HEK293 (cell line): ENCODE measurements at regions not wholly inside any gene's neighbourhood (a gene's known extent, or its start where the extent isn't known, plus 50 kb on each side); places are given as distances from the start of the nearest gene placed in this dataset.

ENCODE experiments used
- CTCF ChIA-PET: fragments of 350-600 bp; formaldehyde crosslinking; extraction: SDS; loops from one replicate; lab custom pipeline; 2021; ENCODE audit warnings: antibody characterized with exemption; lab: Yijun Ruan, JAX
- POLR2A ChIA-PET: fragments of 300-600 bp; formaldehyde crosslinking; extraction: SDS; loops from one replicate; lab custom pipeline; 2020; ENCODE audit warnings: antibody characterized with exemption, inconsistent platforms; lab: Yijun Ruan, JAX
- H3K27ac ChIP-seq: fragments of 200-500 bp; sonication (Bioruptor generic); 2 replicates; pipeline ENCODE4 v1.5.1; 2014; ENCODE audit warnings: low read depth, low read length, control low read depth, inconsistent platforms; ENCODE audit errors: extremely low read depth
- H3K36me3 ChIP-seq, 2 experiments: fragments of 200-500 bp in 1 of 2; sonication (Bioruptor generic) in 1 of 2; 1 replicate in 1 of 2; 2 replicates in 1 of 2; pipeline ENCODE4 v1.5.1; 2014 to 2017; ENCODE audit warnings: inconsistent platforms in 2 of 2, low read length in 2 of 2; ENCODE audit not compliant: control insufficient read depth in 2 of 2, insufficient read depth in 1 of 2
- H3K4me1 ChIP-seq: fragments of 200-500 bp; sonication (Bioruptor generic); 2 replicates; pipeline ENCODE4 v1.5.1; 2014; ENCODE audit warnings: mild to moderate bottlenecking, low read length, inconsistent platforms; ENCODE audit not compliant: control insufficient read depth, insufficient read depth
- H3K4me3 ChIP-seq: 2 replicates; pipeline ENCODE4 v1.5.1; 2011; ENCODE audit warnings: low read depth, mild to moderate bottlenecking, control low read depth, low read length, moderate library complexity
- H3K9me3 ChIP-seq: fragments of 200-500 bp; sonication (Bioruptor generic); 2 replicates; pipeline ENCODE4 v1.5.1; 2014; ENCODE audit warnings: low read depth, low read length, inconsistent platforms; ENCODE audit not compliant: control insufficient read depth, insufficient read depth
- GLI4 ChIP-seq: fragments of 450-650 bp; formaldehyde crosslinking; IDR thresholded peaks from 2 replicates; pipeline ENCODE4 v1.5.1; 2016; ENCODE audit warnings: missing biosample characterization, missing genetic modification characterization
- GLIS1 ChIP-seq: fragments of 450-650 bp; formaldehyde crosslinking; IDR thresholded peaks from 2 replicates; pipeline ENCODE4 v1.5.1; 2016; ENCODE audit warnings: missing biosample characterization, missing genetic modification characterization
- HIC1 ChIP-seq: fragments of 450-650 bp; formaldehyde crosslinking; IDR thresholded peaks from 2 replicates; pipeline ENCODE4 v1.5.1; 2016; ENCODE audit warnings: missing biosample characterization, missing genetic modification characterization
- INSM2 ChIP-seq: fragments of 450-650 bp; formaldehyde crosslinking; IDR thresholded peaks from 2 replicates; pipeline ENCODE4 v1.5.1; 2016; ENCODE audit warnings: missing biosample characterization, missing genetic modification characterization
- KLF17 ChIP-seq: fragments of 450-650 bp; formaldehyde crosslinking; IDR thresholded peaks from 2 replicates; pipeline ENCODE4 v1.5.1; 2016; ENCODE audit warnings: missing biosample characterization, missing genetic modification characterization
- PRDM2 ChIP-seq: fragments of 450-650 bp; formaldehyde crosslinking; IDR thresholded peaks from 2 replicates; pipeline ENCODE4 v1.5.1; 2016; ENCODE audit warnings: missing biosample characterization, missing genetic modification characterization, borderline replicate concordance
- WT1 ChIP-seq: fragments of 450-650 bp; formaldehyde crosslinking; IDR thresholded peaks from 2 replicates; pipeline ENCODE4 v1.5.1; 2016; ENCODE audit warnings: missing biosample characterization, missing genetic modification characterization
- YY1 ChIP-seq: fragments of 450-650 bp; formaldehyde crosslinking; IDR thresholded peaks from 2 replicates; pipeline ENCODE4 v1.5.1; 2018; ENCODE audit warnings: missing biosample characterization, missing genetic modification characterization
- ZBTB48 ChIP-seq: fragments of 450-650 bp; formaldehyde crosslinking; IDR thresholded peaks from 2 replicates; pipeline ENCODE4 v1.5.1; 2016; ENCODE audit warnings: missing biosample characterization, missing genetic modification characterization
- ZIC2 ChIP-seq: fragments of 450-650 bp; formaldehyde crosslinking; IDR thresholded peaks from 2 replicates; pipeline ENCODE4 v1.5.1; 2016; ENCODE audit warnings: missing biosample characterization, missing genetic modification characterization
- ZNF132 ChIP-seq: fragments of 450-650 bp; formaldehyde crosslinking; IDR thresholded peaks from 2 replicates; pipeline ENCODE4 v1.5.1; 2017; ENCODE audit warnings: missing biosample characterization, missing genetic modification characterization, borderline replicate concordance
- ZNF16 ChIP-seq: fragments of 450-650 bp; formaldehyde crosslinking; IDR thresholded peaks from 2 replicates; pipeline ENCODE4 v1.5.1; 2016; ENCODE audit warnings: low read depth, missing biosample characterization, missing genetic modification characterization
- ZNF211 ChIP-seq: fragments of 450-650 bp; formaldehyde crosslinking; IDR thresholded peaks from 2 replicates; pipeline ENCODE4 v1.5.1; 2016; ENCODE audit warnings: low read depth, missing biosample characterization, missing genetic modification characterization
- ZNF266 ChIP-seq: fragments of 450-650 bp; formaldehyde crosslinking; IDR thresholded peaks from 2 replicates; pipeline ENCODE4 v1.5.1; 2016; ENCODE audit warnings: missing biosample characterization, missing genetic modification characterization, low read depth
- ZNF426 ChIP-seq: fragments of 450-650 bp; formaldehyde crosslinking; IDR thresholded peaks from 2 replicates; pipeline ENCODE4 v1.5.1; 2017; ENCODE audit warnings: missing biosample characterization, missing genetic modification characterization, mild to moderate bottlenecking, inconsistent platforms, moderate library complexity
- ZNF449 ChIP-seq: fragments of 450-650 bp; formaldehyde crosslinking; IDR thresholded peaks from 2 replicates; pipeline ENCODE4 v1.5.1; 2017; ENCODE audit warnings: missing biosample characterization, mild to moderate bottlenecking, missing genetic modification characterization, moderate library complexity
- ZNF548 ChIP-seq: fragments of 450-650 bp; formaldehyde crosslinking; IDR thresholded peaks from 2 replicates; pipeline ENCODE4 v1.5.1; 2016; ENCODE audit warnings: missing biosample characterization, missing genetic modification characterization
- ZNF629 ChIP-seq: fragments of 450-650 bp; formaldehyde crosslinking; IDR thresholded peaks from 2 replicates; pipeline ENCODE4 v1.5.1; 2017; ENCODE audit warnings: missing biosample characterization, missing genetic modification characterization
- ZNF639 ChIP-seq: fragments of 450-650 bp; formaldehyde crosslinking; IDR thresholded peaks from 2 replicates; pipeline ENCODE4 v1.5.1; 2016; ENCODE audit warnings: missing biosample characterization, missing genetic modification characterization
- ZNF776 ChIP-seq: fragments of 450-650 bp; formaldehyde crosslinking; IDR thresholded peaks from 2 replicates; pipeline ENCODE4 v1.5.0; 2017; ENCODE audit warnings: missing biosample characterization, missing genetic modification characterization, borderline replicate concordance
- ZNF785 ChIP-seq: fragments of 450-650 bp; formaldehyde crosslinking; IDR thresholded peaks from 2 replicates; pipeline ENCODE4 v1.5.1; 2016; ENCODE audit warnings: missing biosample characterization, missing genetic modification characterization

- TF ChIP-seq ZNF449 (no peak), ZNF266 (tag by site-specific recombination) (no peak), INSM2 (tag by site-specific recombination) (no peak), ZNF629 (no peak), ZIC2 (tag by site-specific recombination) (no peak), KLF17 (no peak), GLIS1 (tag by site-specific recombination) (no peak), ZNF548 (no peak)
Measured at GRCh38 chr14:62082779-62083178, 320.6 kb downstream of the SNAPC1 start (continued).

- no peak overlapping the region for H3K27ac ChIP-seq
- CTCF ChIA-PET = interaction anchor here (0.6 kb wide), 1 partner anchor 195 kb away, joined by 3 read pairs; no protein-coding TSS in a partner anchor
- H3K4me3 ChIP-seq = no peak overlapping the region
- no peaks in the 10 kb centered on the region for H3K4me1 ChIP-seq
- no peaks in the 10 kb centered on the region for H3K36me3 ChIP-seq
- POLR2A ChIA-PET = no interaction called here
- no peaks in the 10 kb centered on the region for H3K9me3 ChIP-seq
- TF ChIP-seq ZNF132 (tag by site-specific recombination) (no peak), ZNF426 (tag by site-specific recombination) (no peak), WT1 (tag by site-specific recombination) (no peak)
Measured at GRCh38 chr14:62084020-62084419, 321.8 kb downstream of the SNAPC1 start.

GRCh38 chr14:62087191-62087590 lies 325.0 kb downstream of the SNAPC1 start:
- H3K36me3 ChIP-seq = no peaks in the 10 kb centered on the region
- CTCF ChIA-PET = no interaction called here
- H3K9me3 ChIP-seq = no peaks in the 10 kb centered on the region
- no peak overlapping the region for H3K27ac ChIP-seq
- no peak overlapping the region for H3K4me3 ChIP-seq
- POLR2A ChIA-PET = no interaction called here
- no peaks in the 10 kb centered on the region for H3K4me1 ChIP-seq
- TF ChIP-seq HIC1 (tag by site-specific recombination) (no peak), ZNF639 (no peak), YY1 (tag by site-specific recombination) (no peak), GLI4 (tag by site-specific recombination) (no peak), ZBTB48 (no peak), ZNF16 (no peak), ZNF211 (tag by site-specific recombination) (no peak), PRDM2 (tag by site-specific recombination) (no peak), ZNF785 (tag by site-specific recombination) (no peak), ZNF776 (tag by site-specific recombination) (no peak)
